IPS-18a (cell line): ENCODE measurements at regions not wholly inside any gene's neighbourhood (a gene's known extent, or its start where the extent isn't known, plus 50 kb on each side); places are given as distances from the start of the nearest gene placed in this dataset.

Source experiments
- H3K27ac ChIP-seq: one replicate; pipeline ENCODE4 v1.5.1; 2013; ENCODE audit warnings: low read length
- H3K27me3 ChIP-seq: one replicate; pipeline ENCODE4 v1.6.1; 2013; ENCODE audit warnings: mild to moderate bottlenecking, low read length; ENCODE audit not compliant: control insufficient read depth, insufficient read depth
- H3K36me3 ChIP-seq: one replicate; pipeline ENCODE4 v1.6.1; 2013; ENCODE audit warnings: low read depth, low read length; ENCODE audit not compliant: control insufficient read depth
- H3K4me1 ChIP-seq: one replicate; pipeline ENCODE4 v1.6.1; 2013; ENCODE audit warnings: low read depth, low read length; ENCODE audit not compliant: control insufficient read depth
- H3K4me3 ChIP-seq: one replicate; pipeline ENCODE4 v1.5.1; 2013; ENCODE audit warnings: low read length
- H3K9ac ChIP-seq: one replicate; pipeline ENCODE4 v1.6.1; 2013; ENCODE audit warnings: mild to moderate bottlenecking, low read length, moderate library complexity
- H3K9me3 ChIP-seq: one replicate; pipeline ENCODE4 v1.6.1; 2013; ENCODE audit warnings: low read depth, low read length; ENCODE audit not compliant: control insufficient read depth

GRCh38 chr20:56308036-56308435 lies 50.7 kb upstream of the FAM210B start:
- Histone ChIP-seq H3K27ac (no peak overlapping the region), H3K4me3 (no peak overlapping the region), H3K9me3 (peaks cover 59% of the 10 kb centered on the region), H3K4me1 (no peaks in the 10 kb centered on the region), H3K9ac (no peak overlapping the region), H3K36me3 (no peaks in the 10 kb centered on the region), H3K27me3 (no peaks in the 10 kb centered on the region)
